IMR-90 (cell line): ENCODE measurements at regions not wholly inside any gene's neighbourhood (a gene's known extent, or its start where the extent isn't known, plus 50 kb on each side); places are given as distances from the start of the nearest gene placed in this dataset.

Experiments used
- BHLHE40 ChIP-seq: fragments of 150-350 bp; IDR thresholded peaks from 2 replicates; pipeline ENCODE4 v1.6.1; 2016; ENCODE audit warnings: mild to moderate bottlenecking, low read depth, low read length
- FOS ChIP-seq: fragments of 150-350 bp; IDR thresholded peaks from 2 replicates; pipeline ENCODE4 v1.6.1; 2016; ENCODE audit warnings: low read depth, low read length
- MAFK ChIP-seq: IDR thresholded peaks from 2 replicates; pipeline ENCODE4 v1.6.1; 2012; ENCODE audit warnings: low read depth, low read length, improper control_type of control experiment
- MXI1 ChIP-seq: IDR thresholded peaks from 2 replicates; pipeline ENCODE4 v1.6.1; 2012; ENCODE audit warnings: low read depth, mild to moderate bottlenecking, low read length, moderate library complexity, borderline replicate concordance
- POLR2A ChIP-seq: IDR thresholded peaks from 2 replicates; pipeline ENCODE4 v1.6.1; 2012; ENCODE audit warnings: mild to moderate bottlenecking, low read depth, low read length
- RAD21 ChIP-seq: IDR thresholded peaks from 2 replicates; pipeline ENCODE4 v1.6.1; 2012; ENCODE audit warnings: low read length, improper control_type of control experiment
- RCOR1 ChIP-seq: IDR thresholded peaks from 2 replicates; pipeline ENCODE4 v1.6.1; 2012; ENCODE audit warnings: mild to moderate bottlenecking, low read length, improper control_type of control experiment; ENCODE audit not compliant: insufficient replicate concordance
- TF ChIP-seq, protein P1 (sequence below): conservative IDR thresholded peaks from 2 replicates; pipeline ENCODE4 v1.5.1; 2012; ENCODE audit warnings: mild to moderate bottlenecking, low read depth, low read length, improper control_type of control experiment
- TF ChIP-seq, protein P2 (sequence below): fragments of 150-350 bp; IDR thresholded peaks from 2 replicates; pipeline ENCODE4 v1.6.1; 2016; ENCODE audit warnings: low read depth, mild to moderate bottlenecking, low read length, moderate library complexity, borderline replicate concordance

DNA sequence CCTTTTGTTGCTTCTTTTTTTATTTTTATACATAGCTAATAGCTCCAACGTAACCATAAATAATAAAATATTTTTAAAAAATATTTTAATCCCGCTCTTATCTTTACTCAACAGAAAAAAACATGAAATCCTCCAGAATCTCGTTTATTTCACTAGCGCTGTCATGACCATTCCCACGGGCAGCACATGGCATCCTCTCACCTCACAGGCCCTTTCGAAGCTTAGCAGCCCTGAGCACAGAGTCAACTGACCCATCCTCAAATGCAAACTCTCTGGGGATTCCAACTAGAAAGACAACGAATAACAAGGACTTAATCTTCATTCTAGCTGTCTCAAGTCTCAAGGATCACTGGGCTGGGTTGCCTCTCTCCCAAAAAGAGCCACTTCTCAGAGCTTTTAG, 285.9 kb upstream of the PPARGC1A start:
- TF ChIP-seq, protein P1, sequence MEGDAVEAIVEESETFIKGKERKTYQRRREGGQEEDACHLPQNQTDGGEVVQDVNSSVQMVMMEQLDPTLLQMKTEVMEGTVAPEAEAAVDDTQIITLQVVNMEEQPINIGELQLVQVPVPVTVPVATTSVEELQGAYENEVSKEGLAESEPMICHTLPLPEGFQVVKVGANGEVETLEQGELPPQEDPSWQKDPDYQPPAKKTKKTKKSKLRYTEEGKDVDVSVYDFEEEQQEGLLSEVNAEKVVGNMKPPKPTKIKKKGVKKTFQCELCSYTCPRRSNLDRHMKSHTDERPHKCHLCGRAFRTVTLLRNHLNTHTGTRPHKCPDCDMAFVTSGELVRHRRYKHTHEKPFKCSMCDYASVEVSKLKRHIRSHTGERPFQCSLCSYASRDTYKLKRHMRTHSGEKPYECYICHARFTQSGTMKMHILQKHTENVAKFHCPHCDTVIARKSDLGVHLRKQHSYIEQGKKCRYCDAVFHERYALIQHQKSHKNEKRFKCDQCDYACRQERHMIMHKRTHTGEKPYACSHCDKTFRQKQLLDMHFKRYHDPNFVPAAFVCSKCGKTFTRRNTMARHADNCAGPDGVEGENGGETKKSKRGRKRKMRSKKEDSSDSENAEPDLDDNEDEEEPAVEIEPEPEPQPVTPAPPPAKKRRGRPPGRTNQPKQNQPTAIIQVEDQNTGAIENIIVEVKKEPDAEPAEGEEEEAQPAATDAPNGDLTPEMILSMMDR, result no peak
- TF ChIP-seq RCOR1 (no peak), RAD21 (no peak), MAFK (no peak), POLR2A (no peak), BHLHE40 (no peak), FOS (no peak), MXI1 (no peak)
- TF ChIP-seq, protein P2, sequence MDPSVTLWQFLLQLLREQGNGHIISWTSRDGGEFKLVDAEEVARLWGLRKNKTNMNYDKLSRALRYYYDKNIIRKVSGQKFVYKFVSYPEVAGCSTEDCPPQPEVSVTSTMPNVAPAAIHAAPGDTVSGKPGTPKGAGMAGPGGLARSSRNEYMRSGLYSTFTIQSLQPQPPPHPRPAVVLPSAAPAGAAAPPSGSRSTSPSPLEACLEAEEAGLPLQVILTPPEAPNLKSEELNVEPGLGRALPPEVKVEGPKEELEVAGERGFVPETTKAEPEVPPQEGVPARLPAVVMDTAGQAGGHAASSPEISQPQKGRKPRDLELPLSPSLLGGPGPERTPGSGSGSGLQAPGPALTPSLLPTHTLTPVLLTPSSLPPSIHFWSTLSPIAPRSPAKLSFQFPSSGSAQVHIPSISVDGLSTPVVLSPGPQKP, result no peak
